T-helper 2 cell treated with Interferon-gamma antibody and Interleukin-4, amounts not matched to agents 5 μg/mL and 100 μg/mL, for 36 hours (primary cell): ENCODE measurements at regions not wholly inside any gene's neighbourhood (a gene's known extent, or its start where the extent isn't known, plus 50 kb on each side); places are given as distances from the start of the nearest gene placed in this dataset.
"Not testable (repeated sequence)": the region's sequence is repeated elsewhere in the genome, so short reads cannot be mapped to it uniquely, and the experiment has no call there.

Experiments
- DNase-seq: peaks from one replicate; pipeline ENCODE4 v3.0.0; 2021; ENCODE audit warnings: low spot score
- H3K27ac Mint-ChIP-seq: one replicate; pipeline ENCODE4 v1.8.0; 2021; ENCODE audit warnings: mild to moderate bottlenecking, mixed read lengths
- H3K27me3 Mint-ChIP-seq: one replicate; pipeline ENCODE4 v1.8.0; 2021; ENCODE audit warnings: low read depth, mixed read lengths
- H3K36me3 Mint-ChIP-seq: one replicate; pipeline ENCODE4 v1.8.0; 2021; ENCODE audit warnings: low read depth, mixed read lengths
- H3K4me1 Mint-ChIP-seq: one replicate; pipeline ENCODE4 v1.8.0; 2021; ENCODE audit warnings: low read depth, mixed read lengths
- H3K4me3 Mint-ChIP-seq: one replicate; pipeline ENCODE4 v1.8.0; 2022; ENCODE audit warnings: mild to moderate bottlenecking, moderate library complexity, mixed read lengths
- H3K9me3 Mint-ChIP-seq: one replicate; pipeline ENCODE4 v1.8.0; 2021; ENCODE audit warnings: mixed read lengths

DNA sequence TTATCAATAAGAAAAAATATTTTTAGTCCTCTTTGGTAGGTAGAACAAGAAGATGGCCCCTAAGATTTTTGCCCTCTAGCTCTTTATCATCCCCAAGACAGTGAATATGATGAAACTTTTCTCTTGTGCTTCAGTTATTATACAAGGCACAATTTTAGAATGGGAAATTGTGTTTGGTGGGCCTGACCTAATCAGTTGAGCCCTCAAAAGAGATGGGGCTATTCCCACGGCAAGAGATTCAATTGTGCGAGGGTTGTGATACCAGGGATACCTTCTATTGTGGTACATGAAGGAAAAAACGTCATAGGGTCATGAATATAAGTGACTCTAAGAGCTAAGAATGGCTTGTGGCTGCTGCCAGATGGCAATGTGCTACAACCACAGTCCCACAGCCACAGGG is 94.0 kb upstream of the COX7C start:
- DNase-seq: no peak
- Mint-ChIP-seq H3K4me1 (no peaks in the 10 kb centered on the region), H3K27ac (no peak overlapping the region), H3K36me3 (no peaks in the 10 kb centered on the region), H3K4me3 (no peak overlapping the region), H3K9me3 (no peaks in the 10 kb centered on the region), H3K27me3 (no peaks in the 10 kb centered on the region)

- H3K27ac Mint-ChIP-seq: no peak overlapping the region
- H3K36me3 Mint-ChIP-seq: no peaks in the 10 kb centered on the region
- no peak for DNase-seq
- no peaks in the 10 kb centered on the region for H3K27me3 Mint-ChIP-seq
- H3K9me3 Mint-ChIP-seq: no peaks in the 10 kb centered on the region
- no peak overlapping the region for H3K4me3 Mint-ChIP-seq
- H3K4me1 Mint-ChIP-seq: no peaks in the 10 kb centered on the region
Observed at GRCh38 chr5:86525622-86526021, 92.1 kb upstream of the COX7C start.

DNA sequence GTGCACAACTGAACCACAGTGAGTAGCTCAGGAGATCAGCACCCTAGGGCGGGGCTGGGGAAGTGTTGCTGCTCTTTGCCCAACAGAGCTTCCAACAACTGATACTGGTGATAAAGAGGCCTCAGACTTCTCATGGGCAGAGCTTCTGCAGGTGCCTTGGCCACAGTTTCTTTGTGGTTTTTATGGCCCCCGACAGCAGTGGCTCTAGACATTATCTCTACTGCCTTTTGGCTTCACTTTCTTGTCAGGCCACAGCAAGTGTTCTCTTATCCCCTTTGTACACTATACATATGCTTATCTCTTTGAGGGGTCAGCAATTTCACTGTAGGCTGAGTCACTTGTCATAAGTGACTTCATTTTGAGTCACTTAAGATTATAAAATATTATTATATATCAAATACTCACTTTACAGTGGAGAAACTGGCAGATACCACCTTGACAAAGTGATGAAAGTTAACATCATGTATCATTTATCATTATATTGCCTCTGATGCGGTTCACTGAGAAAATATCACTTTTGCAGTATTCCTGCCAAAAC is 90.9 kb upstream of the COX7C start:
- Mint-ChIP-seq H3K9me3 (no peaks in the 10 kb centered on the region), H3K36me3 (no peaks in the 10 kb centered on the region), H3K27me3 (no peaks in the 10 kb centered on the region), H3K27ac (no peak overlapping the region), H3K4me3 (no peak overlapping the region), H3K4me1 (no peaks in the 10 kb centered on the region)
- no peak for DNase-seq

- no peak for DNase-seq
- Mint-ChIP-seq H3K4me3 (no peak overlapping the region), H3K4me1 (no peaks in the 10 kb centered on the region), H3K36me3 (no peaks in the 10 kb centered on the region), H3K27me3 (no peaks in the 10 kb centered on the region), H3K9me3 (no peaks in the 10 kb centered on the region), H3K27ac (no peak overlapping the region)
Observed at GRCh38 chr5:86532429-86532828, 85.3 kb upstream of the COX7C start.

DNA sequence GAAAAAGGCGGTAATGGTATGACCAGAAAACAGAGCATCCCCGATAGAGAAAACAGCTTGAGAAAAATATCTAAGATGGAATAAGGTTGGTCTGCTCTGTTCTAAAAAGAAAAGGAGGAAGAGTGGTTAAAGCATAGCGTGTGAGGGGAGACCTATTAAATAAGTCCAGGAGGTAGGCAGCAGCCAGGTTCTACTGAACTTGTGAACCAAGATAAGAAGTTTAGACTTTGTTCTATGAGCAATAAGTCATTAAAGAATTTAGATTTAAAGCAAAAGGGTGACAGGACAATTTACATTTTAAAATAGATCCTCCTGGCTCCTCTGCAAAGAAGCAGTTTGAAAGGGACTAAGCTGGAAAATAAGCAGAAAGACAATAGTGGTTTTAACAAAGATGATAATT is 81.3 kb upstream of the COX7C start:
- no peaks in the 10 kb centered on the region for H3K36me3 Mint-ChIP-seq
- H3K9me3 Mint-ChIP-seq: no peaks in the 10 kb centered on the region
- H3K27ac Mint-ChIP-seq: no peak overlapping the region
- H3K4me3 Mint-ChIP-seq: no peak overlapping the region
- DNase-seq: no peak
- H3K4me1 Mint-ChIP-seq: no peaks in the 10 kb centered on the region
- H3K27me3 Mint-ChIP-seq: no peaks in the 10 kb centered on the region

DNA sequence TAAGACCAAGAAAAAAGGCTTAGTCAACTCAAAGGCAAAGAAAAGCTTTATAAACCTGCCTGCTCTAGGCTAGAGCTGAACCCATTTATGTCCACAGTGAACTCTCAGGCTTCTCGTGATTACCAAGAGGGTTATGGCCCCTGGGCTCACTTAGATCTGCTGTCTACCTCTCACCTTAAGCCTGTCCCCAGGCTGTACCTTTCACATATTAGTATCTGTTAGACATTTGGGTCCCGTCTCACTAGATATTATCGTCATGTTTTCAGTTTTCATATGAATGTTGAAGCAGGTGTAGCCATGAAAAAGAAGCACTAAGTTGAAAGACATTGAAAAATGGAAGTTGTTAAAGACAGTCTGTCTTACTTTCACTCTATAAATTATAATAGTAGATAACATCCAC is 75.2 kb upstream of the COX7C start:
- no peak for DNase-seq
- Mint-ChIP-seq H3K4me3 (no peak overlapping the region), H3K36me3 (no peaks in the 10 kb centered on the region), H3K9me3 (no peaks in the 10 kb centered on the region), H3K4me1 (no peaks in the 10 kb centered on the region), H3K27me3 (no peaks in the 10 kb centered on the region), H3K27ac (no peak overlapping the region)

DNA sequence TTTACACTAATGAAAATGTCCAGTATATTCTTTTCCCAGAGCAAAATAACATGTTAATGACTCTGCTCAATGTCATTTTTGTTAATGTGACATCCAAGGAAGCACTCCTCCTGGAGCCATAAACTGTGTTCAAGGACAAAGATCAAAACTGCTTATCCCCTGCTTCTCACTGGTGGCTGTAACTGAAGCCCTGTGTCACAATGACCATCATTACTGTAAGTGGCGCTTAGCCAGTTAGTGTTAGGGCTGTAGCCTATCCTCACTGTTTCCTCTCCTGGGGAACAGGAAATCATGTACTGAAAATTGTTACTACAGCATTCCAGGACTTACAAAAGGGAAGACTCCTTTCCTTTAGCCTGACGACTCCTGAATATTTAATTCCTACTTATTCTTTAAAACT is 71.7 kb upstream of the COX7C start:
- H3K27me3 Mint-ChIP-seq: no peaks in the 10 kb centered on the region
- no peaks in the 10 kb centered on the region for H3K4me1 Mint-ChIP-seq
- no peak for DNase-seq

DNA sequence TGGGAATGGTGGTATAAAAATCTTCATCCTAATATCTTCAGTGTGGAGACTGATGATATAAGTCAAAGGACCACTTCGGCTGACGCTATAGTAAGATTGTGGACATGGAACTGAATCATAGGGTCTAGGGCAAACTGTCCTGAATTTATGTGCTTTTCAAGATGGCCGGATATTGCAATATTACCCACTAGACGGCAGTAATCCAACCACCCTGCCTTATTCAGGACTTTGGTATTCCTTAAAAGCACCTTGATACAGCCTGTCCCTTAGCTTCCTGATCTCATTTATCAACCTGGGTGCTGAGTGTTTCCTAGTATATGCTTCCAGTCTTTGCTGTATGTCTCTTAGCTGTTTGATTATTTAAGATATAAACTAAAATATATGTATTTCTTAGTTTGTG is 71.2 kb upstream of the COX7C start:
- DNase-seq: no peak
- H3K27ac Mint-ChIP-seq: no peak overlapping the region
- H3K9me3 Mint-ChIP-seq: no peaks in the 10 kb centered on the region
- no peaks in the 10 kb centered on the region for H3K27me3 Mint-ChIP-seq
- no peaks in the 10 kb centered on the region for H3K4me1 Mint-ChIP-seq
- H3K4me3 Mint-ChIP-seq: no peak overlapping the region
- no peaks in the 10 kb centered on the region for H3K36me3 Mint-ChIP-seq

More for the DNA sequence above, 71.7 kb upstream of the COX7C start:
- no peaks in the 10 kb centered on the region for H3K36me3 Mint-ChIP-seq
- H3K27ac Mint-ChIP-seq: no peak overlapping the region
- H3K4me3 Mint-ChIP-seq: no peak overlapping the region
- H3K9me3 Mint-ChIP-seq: no peaks in the 10 kb centered on the region

- Mint-ChIP-seq H3K36me3 (no peaks in the 10 kb centered on the region), H3K27ac (no peak overlapping the region), H3K4me3 (no peak overlapping the region), H3K4me1 (no peaks in the 10 kb centered on the region), H3K27me3 (no peaks in the 10 kb centered on the region), H3K9me3 (no peaks in the 10 kb centered on the region)
- no peak for DNase-seq
Observed at GRCh38 chr5:86554638-86555037, 63.1 kb upstream of the COX7C start.

DNA sequence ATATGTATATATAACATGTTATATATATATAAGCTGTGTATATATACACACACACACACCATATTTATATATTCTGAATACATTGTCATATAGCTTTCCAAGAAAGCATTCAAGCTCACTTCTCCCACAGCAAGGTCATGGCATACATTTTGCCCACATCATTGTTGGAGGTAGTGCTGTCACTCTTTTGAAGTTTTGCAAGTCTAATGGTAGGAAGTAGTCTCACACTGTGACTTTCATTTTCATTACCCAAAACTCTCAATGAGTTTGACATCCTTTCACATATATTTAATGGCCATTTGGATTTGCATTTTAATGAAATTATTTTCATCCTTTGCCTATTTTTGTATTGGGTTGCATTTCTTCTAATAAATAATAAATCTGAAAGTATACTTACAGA is 59.8 kb upstream of the COX7C start:
- Mint-ChIP-seq H3K4me1 (no peaks in the 10 kb centered on the region), H3K36me3 (no peaks in the 10 kb centered on the region), H3K27me3 (no peaks in the 10 kb centered on the region), H3K9me3 (no peaks in the 10 kb centered on the region), H3K27ac (no peak overlapping the region), H3K4me3 (no peak overlapping the region)
- no peak for DNase-seq

GRCh38 chr5:86565197-86565789 is 52.4 kb upstream of the COX7C start:
- no peak for DNase-seq
- no peak overlapping the region for H3K4me3 Mint-ChIP-seq
- H3K9me3 Mint-ChIP-seq: no peaks in the 10 kb centered on the region
- H3K27ac Mint-ChIP-seq: no peak overlapping the region
- H3K36me3 Mint-ChIP-seq: no peaks in the 10 kb centered on the region
- H3K4me1 Mint-ChIP-seq: peaks cover 2% of the 10 kb centered on the region
- H3K27me3 Mint-ChIP-seq: no peaks in the 10 kb centered on the region

GRCh38 chr5:86566030-86566429 is 51.7 kb upstream of the COX7C start:
- DNase-seq, H3K27me3 Mint-ChIP-seq, H3K36me3 Mint-ChIP-seq, H3K4me1 Mint-ChIP-seq, H3K27ac Mint-ChIP-seq, H3K4me3 Mint-ChIP-seq, H3K9me3 Mint-ChIP-seq: not testable (repeated sequence)
